Ovary (tissue), 1 donor: ENCODE measurements at regions not wholly inside any gene's neighbourhood (a gene's known extent, or its start where the extent isn't known, plus 50 kb on each side); places are given as distances from the start of the nearest gene placed in this dataset.

Experiments used
- EP300 ChIP-seq: sonication (generic); formaldehyde crosslinking; IDR thresholded peaks from one replicate; pipeline ENCODE4 v1.6.1; 2017; ENCODE audit warnings: antibody characterized with exemption
- POLR2A ChIP-seq: fragments of 450-650 bp; IDR thresholded peaks from one replicate; pipeline ENCODE4 v1.6.1; 2017; ENCODE audit warnings: antibody characterized with exemption, mild to moderate bottlenecking, moderate library complexity

DNA sequence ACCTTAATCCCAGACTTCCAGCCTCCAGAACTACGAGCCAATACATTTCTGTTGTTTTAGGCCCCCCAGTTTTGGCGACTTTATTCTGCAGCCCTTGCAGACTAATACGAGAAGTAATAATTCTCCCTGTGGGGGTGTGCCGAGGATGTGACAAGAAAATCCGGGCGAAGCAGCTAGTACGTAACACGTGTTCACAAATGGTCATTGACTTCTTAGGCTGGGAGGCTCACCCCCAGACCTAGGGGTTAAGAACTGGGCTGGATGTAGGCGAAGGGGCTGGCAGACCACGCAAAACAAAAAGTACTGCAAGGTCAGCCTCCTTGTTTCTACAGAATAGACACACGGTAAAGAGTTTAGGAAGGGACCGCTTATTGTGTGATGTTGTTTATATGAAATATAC, 69.8 kb upstream of the ESRRB start:
- TF ChIP-seq EP300 (no peak), POLR2A (no peak)
